ENCODE measurements at regions not wholly inside any gene's neighbourhood (a gene's known extent, or its start where the extent isn't known, plus 50 kb on each side); places are given as distances from the start of the nearest gene placed in this dataset.

DNA sequence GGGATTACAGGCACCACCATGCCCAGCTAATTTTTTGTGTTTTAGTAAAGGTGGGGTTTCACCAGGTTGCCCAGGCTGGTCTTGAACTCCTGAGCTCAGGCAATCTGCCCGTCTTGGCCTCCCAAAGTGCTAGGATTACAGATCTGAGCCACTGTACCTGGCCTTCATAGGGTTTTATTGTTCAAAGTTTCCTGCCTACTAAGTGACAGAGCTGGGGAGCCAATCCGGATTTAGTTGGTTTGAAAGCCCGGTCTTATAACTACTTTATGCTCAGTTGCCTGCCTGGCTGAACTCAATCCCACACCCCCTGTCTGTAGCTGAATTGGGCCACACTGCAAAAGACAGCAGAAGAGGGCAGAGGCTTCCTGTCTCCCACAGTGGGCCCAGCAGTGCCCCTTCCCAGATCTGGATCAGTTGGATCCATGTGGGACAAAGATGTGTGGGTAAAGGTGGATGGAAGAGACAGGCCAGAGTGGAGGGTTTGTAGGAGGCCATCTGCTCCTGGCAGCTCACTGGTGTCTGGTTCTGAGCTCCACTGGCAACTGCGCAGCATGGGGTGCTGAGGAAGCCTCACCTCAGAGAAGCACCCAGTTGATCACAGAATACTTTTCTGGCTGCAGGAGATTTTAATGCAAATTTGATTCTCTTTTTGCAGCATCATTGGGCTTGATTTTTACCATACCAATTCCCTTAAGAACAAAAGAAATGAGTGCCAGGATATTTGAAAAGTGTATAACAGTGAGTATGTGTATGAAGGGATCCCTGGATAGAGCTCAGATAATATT is 144.9 kb downstream of the DDX1 start:
- no peak for ATAC-seq

DNA sequence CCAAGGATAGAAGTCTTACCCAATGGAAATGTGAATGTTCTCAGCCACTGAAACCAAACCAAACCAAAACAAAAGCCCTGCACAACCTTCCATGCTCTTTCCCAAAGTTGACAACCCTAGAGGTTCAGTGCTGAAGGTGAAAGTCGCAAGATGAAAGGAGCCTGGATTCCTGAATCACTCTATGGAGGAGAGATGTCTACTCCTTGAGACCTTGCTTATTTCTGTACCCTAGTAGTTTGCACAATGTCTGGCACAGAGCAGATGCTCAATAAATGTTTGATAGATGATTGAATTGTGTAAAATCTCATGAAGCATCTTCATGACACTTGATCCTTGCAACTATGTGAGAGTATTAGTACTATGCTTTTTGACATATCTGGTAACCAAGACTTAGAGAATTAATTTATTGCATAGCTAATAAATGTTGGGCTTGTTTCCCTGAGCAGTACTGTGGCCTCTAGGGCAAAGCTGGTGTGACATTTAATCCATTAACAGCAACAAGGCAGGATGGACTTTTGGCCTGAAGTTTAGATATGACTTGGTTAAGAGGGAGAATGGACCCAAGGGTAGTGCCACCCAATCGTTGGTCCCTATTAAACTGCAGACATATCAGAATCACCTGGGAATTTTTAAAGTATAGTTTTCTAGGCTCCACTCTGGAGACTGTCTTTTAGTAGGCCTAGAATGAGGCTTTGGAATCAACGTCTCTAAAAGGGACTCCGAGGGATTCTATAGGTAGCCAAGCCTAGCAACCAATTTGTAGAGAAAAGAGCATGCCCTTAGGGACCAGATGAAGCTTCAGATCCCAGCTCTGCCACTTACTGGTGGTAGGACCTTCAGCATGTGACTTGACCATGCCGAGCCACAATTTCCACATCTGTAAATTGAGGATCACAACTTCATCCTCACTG is 145.9 kb downstream of the DDX1 start:
- no peak for ATAC-seq
- TF ChIP-seq, protein P1, sequence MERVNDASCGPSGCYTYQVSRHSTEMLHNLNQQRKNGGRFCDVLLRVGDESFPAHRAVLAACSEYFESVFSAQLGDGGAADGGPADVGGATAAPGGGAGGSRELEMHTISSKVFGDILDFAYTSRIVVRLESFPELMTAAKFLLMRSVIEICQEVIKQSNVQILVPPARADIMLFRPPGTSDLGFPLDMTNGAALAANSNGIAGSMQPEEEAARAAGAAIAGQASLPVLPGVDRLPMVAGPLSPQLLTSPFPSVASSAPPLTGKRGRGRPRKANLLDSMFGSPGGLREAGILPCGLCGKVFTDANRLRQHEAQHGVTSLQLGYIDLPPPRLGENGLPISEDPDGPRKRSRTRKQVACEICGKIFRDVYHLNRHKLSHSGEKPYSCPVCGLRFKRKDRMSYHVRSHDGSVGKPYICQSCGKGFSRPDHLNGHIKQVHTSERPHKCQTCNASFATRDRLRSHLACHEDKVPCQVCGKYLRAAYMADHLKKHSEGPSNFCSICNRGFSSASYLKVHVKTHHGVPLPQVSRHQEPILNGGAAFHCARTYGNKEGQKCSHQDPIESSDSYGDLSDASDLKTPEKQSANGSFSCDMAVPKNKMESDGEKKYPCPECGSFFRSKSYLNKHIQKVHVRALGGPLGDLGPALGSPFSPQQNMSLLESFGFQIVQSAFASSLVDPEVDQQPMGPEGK (CRISPR knock-in tag; IDR thresholded peaks at IDR 0.05; ENCODE audit: borderline replicate concordance): no peak
- no peak for TF ChIP-seq RARB (CRISPR knock-in tag; IDR thresholded peaks at IDR 0.05)
- TF ChIP-seq, protein P2, sequence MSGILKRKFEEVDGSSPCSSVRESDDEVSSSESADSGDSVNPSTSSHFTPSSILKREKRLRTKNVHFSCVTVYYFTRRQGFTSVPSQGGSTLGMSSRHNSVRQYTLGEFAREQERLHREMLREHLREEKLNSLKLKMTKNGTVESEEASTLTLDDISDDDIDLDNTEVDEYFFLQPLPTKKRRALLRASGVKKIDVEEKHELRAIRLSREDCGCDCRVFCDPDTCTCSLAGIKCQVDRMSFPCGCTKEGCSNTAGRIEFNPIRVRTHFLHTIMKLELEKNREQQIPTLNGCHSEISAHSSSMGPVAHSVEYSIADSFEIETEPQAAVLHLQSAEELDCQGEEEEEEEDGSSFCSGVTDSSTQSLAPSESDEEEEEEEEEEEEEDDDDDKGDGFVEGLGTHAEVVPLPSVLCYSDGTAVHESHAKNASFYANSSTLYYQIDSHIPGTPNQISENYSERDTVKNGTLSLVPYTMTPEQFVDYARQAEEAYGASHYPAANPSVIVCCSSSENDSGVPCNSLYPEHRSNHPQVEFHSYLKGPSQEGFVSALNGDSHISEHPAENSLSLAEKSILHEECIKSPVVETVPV (CRISPR knock-in tag; IDR thresholded peaks at IDR 0.05): no peak
- no peak for TF ChIP-seq ZNF70 (CRISPR knock-in tag; IDR thresholded peaks at IDR 0.05)
- no peak for TF ChIP-seq ARNTL (CRISPR knock-in tag; IDR thresholded peaks at IDR 0.05; ENCODE audit: borderline replicate concordance, low read depth)
- TF ChIP-seq ESRRG (CRISPR knock-in tag; IDR thresholded peaks at IDR 0.05): no peak
- TF ChIP-seq, protein P3, sequence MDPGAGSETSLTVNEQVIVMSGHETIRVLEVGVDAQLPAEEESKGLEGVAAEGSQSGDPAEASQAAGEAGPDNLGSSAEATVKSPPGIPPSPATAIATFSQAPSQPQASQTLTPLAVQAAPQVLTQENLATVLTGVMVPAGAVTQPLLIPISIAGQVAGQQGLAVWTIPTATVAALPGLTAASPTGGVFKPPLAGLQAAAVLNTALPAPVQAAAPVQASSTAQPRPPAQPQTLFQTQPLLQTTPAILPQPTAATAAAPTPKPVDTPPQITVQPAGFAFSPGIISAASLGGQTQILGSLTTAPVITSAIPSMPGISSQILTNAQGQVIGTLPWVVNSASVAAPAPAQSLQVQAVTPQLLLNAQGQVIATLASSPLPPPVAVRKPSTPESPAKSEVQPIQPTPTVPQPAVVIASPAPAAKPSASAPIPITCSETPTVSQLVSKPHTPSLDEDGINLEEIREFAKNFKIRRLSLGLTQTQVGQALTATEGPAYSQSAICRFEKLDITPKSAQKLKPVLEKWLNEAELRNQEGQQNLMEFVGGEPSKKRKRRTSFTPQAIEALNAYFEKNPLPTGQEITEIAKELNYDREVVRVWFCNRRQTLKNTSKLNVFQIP (CRISPR knock-in tag; IDR thresholded peaks at IDR 0.05; ENCODE audit: borderline replicate concordance, low read depth): no peak
- no peak for TF ChIP-seq CSDC2 (CRISPR knock-in tag; IDR thresholded peaks at IDR 0.05)
- TF ChIP-seq ZFP3 (CRISPR knock-in tag; IDR thresholded peaks at IDR 0.05): no peak
- no peak for TF ChIP-seq OSR1 (CRISPR knock-in tag; IDR thresholded peaks at IDR 0.05)
- TF ChIP-seq GLIS3 (CRISPR knock-in tag; IDR thresholded peaks at IDR 0.05): no peak
- TF ChIP-seq PPARA (CRISPR knock-in tag; IDR thresholded peaks at IDR 0.05; ENCODE audit: borderline replicate concordance): no peak
- TF ChIP-seq ZNF8 (CRISPR knock-in tag; IDR thresholded peaks at IDR 0.05): no peak
- no peak for TF ChIP-seq ZC3H10 (CRISPR knock-in tag; IDR thresholded peaks at IDR 0.05)

More for the DNA sequence above, 144.9 kb downstream of the DDX1 start:
- TF ChIP-seq BACH2 (CRISPR knock-in tag; IDR thresholded peaks at IDR 0.05; ENCODE audit: borderline replicate concordance) (no peak), CSDC2 (CRISPR knock-in tag; IDR thresholded peaks at IDR 0.05) (no peak), ZFP30 (CRISPR knock-in tag; IDR thresholded peaks at IDR 0.05) (no peak), GLIS3 (CRISPR knock-in tag; IDR thresholded peaks at IDR 0.05) (no peak), ZNF8 (CRISPR knock-in tag; IDR thresholded peaks at IDR 0.05) (no peak), OSR1 (CRISPR knock-in tag; IDR thresholded peaks at IDR 0.05) (no peak), ZC3H10 (CRISPR knock-in tag; IDR thresholded peaks at IDR 0.05) (no peak), ISL1 (CRISPR knock-in tag; IDR thresholded peaks at IDR 0.05) (no peak), ZFP3 (CRISPR knock-in tag; IDR thresholded peaks at IDR 0.05) (no peak), ARNTL (CRISPR knock-in tag; IDR thresholded peaks at IDR 0.05; ENCODE audit: borderline replicate concordance, low read depth) (no peak), ZNF565 (CRISPR knock-in tag; conservative IDR thresholded peaks at IDR 0.05; ENCODE audit: low read depth) (no peak), ESRRG (CRISPR knock-in tag; IDR thresholded peaks at IDR 0.05) (no peak), PPARA (CRISPR knock-in tag; IDR thresholded peaks at IDR 0.05; ENCODE audit: borderline replicate concordance) (no peak), ZNF70 (CRISPR knock-in tag; IDR thresholded peaks at IDR 0.05) (no peak), SNAI2 (CRISPR knock-in tag; IDR thresholded peaks at IDR 0.05) (no peak)
- TF ChIP-seq, protein P2 (CRISPR knock-in tag; IDR thresholded peaks at IDR 0.05): no peak
- TF ChIP-seq, protein P3 (CRISPR knock-in tag; IDR thresholded peaks at IDR 0.05; ENCODE audit: borderline replicate concordance, low read depth): no peak
- TF ChIP-seq, protein P4, sequence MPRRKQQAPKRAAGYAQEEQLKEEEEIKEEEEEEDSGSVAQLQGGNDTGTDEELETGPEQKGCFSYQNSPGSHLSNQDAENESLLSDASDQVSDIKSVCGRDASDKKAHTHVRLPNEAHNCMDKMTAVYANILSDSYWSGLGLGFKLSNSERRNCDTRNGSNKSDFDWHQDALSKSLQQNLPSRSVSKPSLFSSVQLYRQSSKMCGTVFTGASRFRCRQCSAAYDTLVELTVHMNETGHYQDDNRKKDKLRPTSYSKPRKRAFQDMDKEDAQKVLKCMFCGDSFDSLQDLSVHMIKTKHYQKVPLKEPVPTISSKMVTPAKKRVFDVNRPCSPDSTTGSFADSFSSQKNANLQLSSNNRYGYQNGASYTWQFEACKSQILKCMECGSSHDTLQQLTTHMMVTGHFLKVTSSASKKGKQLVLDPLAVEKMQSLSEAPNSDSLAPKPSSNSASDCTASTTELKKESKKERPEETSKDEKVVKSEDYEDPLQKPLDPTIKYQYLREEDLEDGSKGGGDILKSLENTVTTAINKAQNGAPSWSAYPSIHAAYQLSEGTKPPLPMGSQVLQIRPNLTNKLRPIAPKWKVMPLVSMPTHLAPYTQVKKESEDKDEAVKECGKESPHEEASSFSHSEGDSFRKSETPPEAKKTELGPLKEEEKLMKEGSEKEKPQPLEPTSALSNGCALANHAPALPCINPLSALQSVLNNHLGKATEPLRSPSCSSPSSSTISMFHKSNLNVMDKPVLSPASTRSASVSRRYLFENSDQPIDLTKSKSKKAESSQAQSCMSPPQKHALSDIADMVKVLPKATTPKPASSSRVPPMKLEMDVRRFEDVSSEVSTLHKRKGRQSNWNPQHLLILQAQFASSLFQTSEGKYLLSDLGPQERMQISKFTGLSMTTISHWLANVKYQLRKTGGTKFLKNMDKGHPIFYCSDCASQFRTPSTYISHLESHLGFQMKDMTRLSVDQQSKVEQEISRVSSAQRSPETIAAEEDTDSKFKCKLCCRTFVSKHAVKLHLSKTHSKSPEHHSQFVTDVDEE (CRISPR knock-in tag; IDR thresholded peaks at IDR 0.05): no peak
- TF ChIP-seq, protein P1 (CRISPR knock-in tag; IDR thresholded peaks at IDR 0.05; ENCODE audit: borderline replicate concordance): no peak
